ENCODE measurements at regions not wholly inside any gene's neighbourhood (a gene's known extent, or its start where the extent isn't known, plus 50 kb on each side); places are given as distances from the start of the nearest gene placed in this dataset.

- Histone ChIP-seq H3K79me1 (ENCODE audit: insufficient read depth, low read depth, low read length, poor library complexity, severe bottlenecking) (no peaks in the 10 kb centered on the region), H2BK15ac (ENCODE audit: low read depth, low read length) (no peak overlapping the region), H2BK20ac (ENCODE audit: low read depth, low read length, poor library complexity, severe bottlenecking) (no peak overlapping the region), H2BK120ac (ENCODE audit: low read depth, low read length, poor library complexity, severe bottlenecking) (no peak overlapping the region), H4K8ac (replicated peaks; ENCODE audit: insufficient read length, low read depth, low read length) (no peak overlapping the region), H3K27me3 (ENCODE audit: insufficient read depth, low read length) (no peaks in the 10 kb centered on the region), H3K18ac (ENCODE audit: insufficient read length, low read depth, low read length) (no peak overlapping the region), H3K27ac (ENCODE audit: insufficient read length, low read depth, low read length) (no peak overlapping the region), H3K56ac (ENCODE audit: insufficient read length, low read depth, low read length) (no peak overlapping the region), H4K5ac (ENCODE audit: insufficient read length, low read depth, low read length) (no peak overlapping the region), H3K4me2 (ENCODE audit: insufficient read depth, insufficient read length, low read length) (no peak overlapping the region), H3K23me2 (ENCODE audit: insufficient read length, low read depth, low read length, poor library complexity, severe bottlenecking) (no peaks in the 10 kb centered on the region), H3K23ac (ENCODE audit: insufficient read length, low read depth, low read length) (no peak overlapping the region), H3T11ph (ENCODE audit: low read length) (no peak overlapping the region), H3K4ac (ENCODE audit: low read depth, low read length) (no peak overlapping the region), H2AK5ac (ENCODE audit: insufficient read length, low read length) (no peak overlapping the region), H2AFZ (ENCODE audit: low read length) (no peak overlapping the region), H3K14ac (ENCODE audit: insufficient read depth, low read length) (no peak overlapping the region), H3K79me2 (ENCODE audit: insufficient read depth, low read length) (no peaks in the 10 kb centered on the region), H3K9ac (ENCODE audit: extremely low read depth, insufficient read length, low read length) (no peak overlapping the region), H2BK5ac (ENCODE audit: insufficient read length, low read length) (no peak overlapping the region), H2BK12ac (ENCODE audit: insufficient read length, low read depth, low read length) (no peak overlapping the region), H3K4me1 (ENCODE audit: insufficient read depth, low read length) (no peaks in the 10 kb centered on the region), H3K9me3 (ENCODE audit: control insufficient read depth, low read depth, low read length) (no peaks in the 10 kb centered on the region), H4K91ac (ENCODE audit: insufficient read length, low read depth, low read length) (no peak overlapping the region), H4K20me1 (ENCODE audit: control insufficient read depth, insufficient read depth, insufficient read length) (no peaks in the 10 kb centered on the region)
- no peak for TF ChIP-seq CTCF (conservative IDR thresholded peaks at IDR 0.05)
- WGBS (ENCODE audit: extremely low coverage, insufficient read length, low lambda C conversion rate): no CpG with 5 or more reads among the region's 1 CpG
- Mint-ChIP-seq H3K9me3 (no peaks in the 10 kb centered on the region; a peak in 1 of 5 replicates), H3K27ac (no peak overlapping the region), H3K4me3 (no peak overlapping the region), H3K4me1 (no peaks in the 10 kb centered on the region), H3K27me3 (ENCODE audit: low read depth) (no peaks in the 10 kb centered on the region), H3K36me3 (ENCODE audit: insufficient read depth in 1 of 3, low read depth in 3 of 3) (no peaks in the 10 kb centered on the region)
- no peak for DNase-seq
These were observed 384.7 kb upstream of the MAN1A1 start for GRCh38 chr6:119734227-119734626.

All from H9 (cell line).